Skeletal muscle tissue (tissue), 3 donors: ENCODE measurements at regions not wholly inside any gene's neighbourhood (a gene's known extent, or its start where the extent isn't known, plus 50 kb on each side); places are given as distances from the start of the nearest gene placed in this dataset.

Experiments
- H3K27ac ChIP-seq: one replicate; pipeline ENCODE4 v1.7.0; 2013; ENCODE audit warnings: mild to moderate bottlenecking, low read depth, low read length, inconsistent platforms
- H3K27me3 ChIP-seq, 3 donors: one replicate each; pipeline ENCODE4 v1.7.0; 2013; ENCODE audit warnings: low read length in 3 of 3; ENCODE audit not compliant: control insufficient read depth in 3 of 3, insufficient read depth in 3 of 3
- H3K36me3 ChIP-seq, 3 donors: one replicate each; pipeline ENCODE4 v1.7.0; 2013; ENCODE audit warnings: low read length in 3 of 3; ENCODE audit not compliant: control insufficient read depth in 3 of 3, insufficient read depth in 3 of 3
- H3K4me1 ChIP-seq, 3 donors: one replicate each; pipeline ENCODE4 v1.7.0; 2013; ENCODE audit warnings: low read length in 3 of 3, mild to moderate bottlenecking in 3 of 3; ENCODE audit not compliant: control insufficient read depth in 3 of 3, insufficient read depth in 3 of 3
- H3K4me3 ChIP-seq, 3 donors: one replicate each; pipeline ENCODE4 v1.7.0; 2013; ENCODE audit warnings: low read length in 3 of 3
- H3K9ac ChIP-seq, 3 donors: one replicate each; pipeline ENCODE4 v1.7.0; 2013; ENCODE audit warnings: low read length in 3 of 3, mild to moderate bottlenecking in 3 of 3, moderate library complexity in 2 of 3, low read depth in 1 of 3
- H3K9me3 ChIP-seq, 3 donors: one replicate each; pipeline ENCODE4 v1.7.0; 2013; ENCODE audit warnings: low read length in 3 of 3; ENCODE audit not compliant: control insufficient read depth in 3 of 3
- donor health status: Osteomylitis.

DNA sequence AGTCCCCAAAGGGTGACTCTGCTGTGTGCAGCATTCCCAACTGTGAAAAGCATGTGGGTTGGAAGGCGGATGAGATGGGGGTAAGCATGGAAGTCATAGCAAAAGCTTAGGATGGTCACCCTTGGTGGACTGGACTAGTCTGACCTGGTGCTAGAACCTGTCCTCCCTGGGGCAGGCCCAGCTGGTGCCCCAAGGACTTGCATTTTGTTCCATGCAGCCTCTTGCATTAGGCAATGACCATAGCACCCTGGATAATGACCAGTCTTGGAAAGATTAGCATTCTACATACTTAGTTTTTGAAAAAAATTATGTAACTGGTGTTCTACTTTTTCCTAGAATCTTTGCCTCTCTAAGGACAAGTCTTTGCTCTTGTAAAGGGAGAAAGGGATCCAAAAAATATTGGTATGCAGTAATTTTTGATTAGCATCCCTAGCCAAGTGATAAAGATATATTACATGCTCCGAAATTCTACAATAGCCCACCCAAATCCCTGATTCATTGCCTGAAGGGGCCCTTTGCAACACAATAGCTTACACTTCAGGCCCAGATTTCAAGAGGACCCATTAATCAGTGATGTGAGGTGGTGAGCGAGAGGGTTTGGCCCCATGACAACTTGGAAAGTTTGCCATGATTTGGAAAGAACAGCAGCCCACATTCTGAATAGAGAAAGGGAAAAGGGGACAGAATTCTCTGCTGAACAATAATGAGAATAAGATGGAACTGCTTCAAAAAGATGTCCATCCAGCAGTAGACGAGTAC lies 93.3 kb upstream of the CD180 start:
- Histone ChIP-seq H3K36me3 (no peaks in the 10 kb centered on the region), H3K27ac (no peak overlapping the region), H3K4me1 (peaks cover 0 to 4% (median 2%) of the 10 kb centered on the region in 3 donors), H3K4me3 (no peak overlapping the region), H3K27me3 (no peaks in the 10 kb centered on the region), H3K9me3 (no peaks in the 10 kb centered on the region), H3K9ac (no peak overlapping the region)

DNA sequence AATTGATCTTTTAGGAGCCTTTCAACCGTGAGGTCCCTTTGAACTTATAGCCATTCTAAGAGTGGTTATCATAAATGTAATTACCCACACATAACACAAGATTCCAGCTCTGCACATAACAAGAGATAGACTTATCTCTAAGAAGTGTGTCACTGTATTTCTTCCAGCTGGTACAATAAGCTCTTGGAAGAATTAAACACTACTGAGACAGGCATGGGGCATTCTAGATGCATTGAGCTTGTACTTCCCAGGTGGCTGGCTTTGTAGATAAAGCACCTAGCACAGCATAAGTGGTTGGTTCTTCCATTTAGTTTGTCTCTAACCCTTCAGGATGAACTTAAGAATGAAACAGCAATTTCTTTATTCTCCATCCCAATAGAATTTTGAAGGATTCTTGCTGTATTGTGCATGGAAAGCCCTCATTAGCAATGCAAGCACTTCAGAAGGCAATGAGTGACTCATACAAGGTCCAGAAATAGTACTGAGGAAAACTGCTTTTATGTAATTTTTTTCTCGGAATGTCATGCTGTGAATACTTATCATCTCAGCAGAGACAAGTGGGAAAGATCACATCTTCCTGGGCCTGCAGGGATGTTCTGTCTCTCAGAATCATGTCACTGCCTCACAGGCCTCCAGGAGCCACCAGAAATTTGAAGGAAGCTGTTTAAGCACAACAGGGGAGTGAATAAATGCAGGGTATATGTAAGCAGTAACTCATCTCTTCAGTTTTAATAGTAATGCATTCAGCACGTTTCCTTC lies 91.1 kb upstream of the CD180 start:
- H3K9ac ChIP-seq, result no peak overlapping the region
- peaks cover 0 to 4% (median 4%) of the 10 kb centered on the region in 3 donors for H3K4me1 ChIP-seq
- no peak overlapping the region for H3K27ac ChIP-seq
- no peak overlapping the region for H3K4me3 ChIP-seq
- no peaks in the 10 kb centered on the region for H3K27me3 ChIP-seq
- no peaks in the 10 kb centered on the region for H3K9me3 ChIP-seq
- H3K36me3 ChIP-seq, result no peaks in the 10 kb centered on the region

DNA sequence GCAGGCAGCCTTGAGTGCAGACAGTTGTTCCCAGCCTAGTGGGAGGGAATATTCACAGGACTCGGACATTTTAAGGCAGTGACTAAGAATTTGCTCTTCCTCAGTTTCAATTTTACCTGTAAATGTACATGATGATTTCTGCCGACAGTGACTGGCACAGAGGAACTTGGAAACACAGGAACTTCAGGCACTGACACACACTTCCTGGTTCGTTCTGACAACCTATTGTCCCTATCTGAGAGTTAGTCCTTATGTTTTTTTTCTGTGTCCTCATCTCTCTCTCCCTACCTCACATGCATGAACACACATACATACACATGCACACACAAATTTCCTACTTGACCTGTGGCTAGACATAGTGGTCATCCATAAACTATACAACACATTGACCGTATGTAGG lies 89.4 kb upstream of the CD180 start:
- Histone ChIP-seq H3K9me3 (no peaks in the 10 kb centered on the region), H3K4me3 (no peak overlapping the region), H3K36me3 (no peaks in the 10 kb centered on the region), H3K4me1 (peaks cover 0 to 4% (median 4%) of the 10 kb centered on the region in 3 donors), H3K27ac (no peak overlapping the region), H3K27me3 (no peaks in the 10 kb centered on the region), H3K9ac (no peak overlapping the region)

DNA sequence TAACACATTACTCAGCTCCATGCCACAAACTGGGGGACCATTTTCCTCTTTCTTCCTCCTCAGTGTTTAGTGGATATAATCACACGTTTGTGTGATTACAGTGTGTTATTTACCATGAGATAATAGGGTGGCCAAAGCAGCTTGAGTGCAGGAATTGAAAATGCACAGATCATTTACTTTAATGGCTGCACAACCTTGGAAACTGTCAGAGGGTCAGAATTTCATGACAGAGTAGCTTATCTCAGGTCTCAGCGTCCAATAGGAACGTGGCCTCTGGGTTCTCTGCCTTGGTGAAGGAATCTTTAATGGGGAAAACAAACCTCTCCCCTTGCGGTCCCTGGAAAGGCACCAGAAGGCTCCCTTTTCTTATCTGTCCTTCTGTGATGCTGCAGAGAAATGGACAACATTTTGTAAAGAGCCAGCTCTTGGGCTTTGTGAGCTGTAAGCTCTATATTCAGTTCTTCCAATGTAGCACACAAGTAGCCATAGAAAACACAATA lies 87.4 kb upstream of the CD180 start:
- H3K9me3 ChIP-seq, result peaks cover 0 to 3% (median 2%) of the 10 kb centered on the region in 3 donors
- H3K4me3 ChIP-seq, result no peak overlapping the region
- peaks cover 0 to 4% (median 2%) of the 10 kb centered on the region in 3 donors for H3K4me1 ChIP-seq
- no peaks in the 10 kb centered on the region for H3K27me3 ChIP-seq
- no peaks in the 10 kb centered on the region for H3K36me3 ChIP-seq
- no peak overlapping the region for H3K9ac ChIP-seq
- no peak overlapping the region for H3K27ac ChIP-seq

DNA sequence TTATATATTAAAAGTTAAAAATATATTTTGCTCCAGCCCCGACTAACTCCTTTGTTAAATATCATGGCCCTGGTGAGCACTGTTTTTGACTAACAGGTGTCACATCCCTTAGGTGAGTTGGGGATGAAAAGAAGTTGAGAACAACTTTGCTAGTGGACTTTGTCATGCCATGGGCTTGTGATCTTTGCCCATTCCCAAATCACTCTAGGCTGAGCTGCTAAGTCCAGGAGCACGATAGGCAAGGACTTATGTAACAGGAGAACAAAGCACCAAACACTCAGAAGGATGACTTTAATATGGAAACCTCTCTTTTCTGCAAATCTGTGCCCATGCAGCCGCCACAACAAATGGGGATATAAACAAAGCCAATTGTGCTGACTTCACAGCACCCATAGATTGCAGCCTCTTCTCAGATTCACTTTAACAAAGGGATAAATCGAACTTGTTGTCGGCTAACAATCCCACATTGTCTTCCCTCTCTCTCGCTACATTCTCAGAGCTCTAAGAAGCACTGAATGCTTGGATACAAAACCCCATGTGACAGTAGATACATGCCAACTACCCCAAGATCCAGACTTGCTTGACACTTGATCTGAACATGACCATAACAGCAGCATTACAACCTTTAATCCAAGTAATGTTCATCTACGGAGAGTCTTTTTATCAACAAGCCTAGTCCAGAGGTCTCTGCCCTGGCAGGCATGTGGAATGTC lies 86.8 kb upstream of the CD180 start:
- no peaks in the 10 kb centered on the region for H3K36me3 ChIP-seq
- H3K27me3 ChIP-seq, result no peaks in the 10 kb centered on the region
- peaks cover 0 to 2% (median 0%) of the 10 kb centered on the region in 3 donors for H3K4me1 ChIP-seq
- no peak overlapping the region for H3K9ac ChIP-seq
- H3K27ac ChIP-seq, result no peak overlapping the region
- peaks cover 2 to 7% (median 6%) of the 10 kb centered on the region in 3 donors for H3K9me3 ChIP-seq
- no peak overlapping the region for H3K4me3 ChIP-seq

DNA sequence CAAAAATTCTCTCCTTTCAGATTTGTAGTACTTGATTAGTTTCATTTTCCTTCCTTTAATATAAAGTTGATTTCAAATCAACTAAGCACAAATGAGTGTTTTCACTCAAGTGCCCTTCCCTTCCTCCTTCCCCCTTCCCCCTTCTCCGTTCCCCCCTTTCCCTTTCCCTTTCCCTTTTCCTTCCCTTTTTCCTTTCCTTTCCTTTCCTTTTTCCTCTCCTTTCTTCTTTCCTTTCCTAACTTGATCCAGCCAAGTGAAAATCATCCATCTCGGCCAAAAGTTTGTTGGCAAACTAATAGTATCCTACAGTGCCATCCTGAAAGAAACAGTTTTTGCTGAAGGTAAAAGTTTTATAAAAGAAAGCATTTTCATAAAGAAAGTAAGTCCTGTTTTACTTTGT lies 85.3 kb upstream of the CD180 start:
- Histone ChIP-seq H3K9ac (no peak overlapping the region), H3K27ac (no peak overlapping the region), H3K4me1 (peaks cover 0 to 2% (median 0%) of the 10 kb centered on the region in 3 donors), H3K4me3 (no peak overlapping the region), H3K9me3 (peaks cover 2 to 11% (median 10%) of the 10 kb centered on the region in 3 donors), H3K27me3 (no peaks in the 10 kb centered on the region), H3K36me3 (no peaks in the 10 kb centered on the region)

DNA sequence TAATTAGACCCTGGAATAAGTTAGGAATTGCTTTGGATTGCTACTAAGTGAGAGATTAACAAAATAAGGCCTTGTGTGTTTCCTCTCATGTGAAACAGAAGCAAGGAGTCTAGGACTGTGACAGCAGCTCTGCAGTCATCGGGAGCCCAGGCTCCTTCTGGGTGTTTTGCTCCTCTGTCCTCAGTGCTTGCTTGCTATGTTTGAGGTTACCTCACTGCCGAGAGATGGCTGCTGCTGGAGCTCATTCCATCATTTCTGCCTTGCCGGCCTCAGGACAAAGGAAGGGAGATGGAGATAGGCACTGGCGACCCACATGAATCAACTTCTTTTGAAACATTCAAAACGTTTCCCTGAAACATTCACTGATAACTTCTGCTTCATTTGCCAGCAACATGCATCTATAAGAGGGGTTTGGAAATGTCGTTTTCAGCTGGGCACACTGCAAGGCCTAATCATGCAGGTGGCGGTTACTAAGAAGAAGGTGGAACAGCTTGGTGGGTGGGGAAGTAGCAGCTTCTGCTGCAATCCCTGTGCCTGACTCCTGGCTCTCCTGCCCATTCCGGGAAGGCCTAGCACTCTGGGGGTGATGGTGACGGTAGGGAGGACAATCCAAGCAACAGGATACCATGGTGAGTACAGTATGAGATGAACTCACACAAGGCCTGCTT lies 77.2 kb upstream of the CD180 start:
- Histone ChIP-seq H3K4me1 (peaks cover 8 to 9% (median 8%) of the 10 kb centered on the region in 3 donors), H3K27ac (no peak overlapping the region), H3K4me3 (no peak overlapping the region), H3K9me3 (peaks cover 2 to 8% (median 6%) of the 10 kb centered on the region in 3 donors), H3K9ac (no peak overlapping the region), H3K27me3 (no peaks in the 10 kb centered on the region), H3K36me3 (no peaks in the 10 kb centered on the region)

DNA sequence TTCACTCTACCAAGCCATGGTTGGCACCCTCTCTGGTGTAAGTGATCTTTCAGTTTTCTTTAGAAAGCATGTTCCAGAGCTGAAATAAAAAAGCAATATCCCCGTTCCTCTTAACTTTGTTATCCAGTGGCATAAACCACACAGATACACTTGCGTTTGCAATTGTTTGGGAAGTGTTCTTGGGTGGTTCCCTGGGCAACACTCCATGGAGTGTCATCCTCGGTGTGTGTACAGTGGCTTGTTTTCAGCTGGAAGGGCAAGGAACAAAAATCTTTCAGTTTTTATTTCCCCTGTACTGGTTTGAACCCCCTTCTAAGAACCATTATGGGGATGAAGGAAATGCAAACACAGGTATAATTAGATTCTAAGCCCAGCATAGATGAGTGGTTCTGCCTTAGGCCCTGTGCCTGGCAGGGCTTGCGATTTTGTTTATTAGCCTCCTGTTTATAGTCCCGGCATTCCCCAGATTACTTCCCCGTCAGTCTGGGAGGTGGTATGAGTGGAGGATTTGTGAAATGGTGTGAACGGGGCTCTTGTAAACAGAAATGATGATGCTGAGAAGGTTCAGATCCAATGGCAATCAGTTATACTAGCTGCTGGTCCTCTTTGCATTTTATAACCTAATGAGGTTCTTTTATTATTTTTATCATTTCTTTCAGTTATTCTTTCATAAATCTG lies 76.0 kb upstream of the CD180 start:
- no peaks in the 10 kb centered on the region for H3K9me3 ChIP-seq

More for the DNA sequence above, 76.0 kb upstream of the CD180 start:
- H3K4me1 ChIP-seq, result peaks cover 20 to 21% (median 20%) of the 10 kb centered on the region in 3 donors
- no peaks in the 10 kb centered on the region for H3K27me3 ChIP-seq
- no peak overlapping the region for H3K4me3 ChIP-seq
- no peaks in the 10 kb centered on the region for H3K36me3 ChIP-seq
- no peak overlapping the region for H3K9ac ChIP-seq
- no peak overlapping the region for H3K27ac ChIP-seq
